ENCODE measurements at regions not wholly inside any gene's neighbourhood (a gene's known extent, or its start where the extent isn't known, plus 50 kb on each side); places are given as distances from the start of the nearest gene placed in this dataset.

DNA sequence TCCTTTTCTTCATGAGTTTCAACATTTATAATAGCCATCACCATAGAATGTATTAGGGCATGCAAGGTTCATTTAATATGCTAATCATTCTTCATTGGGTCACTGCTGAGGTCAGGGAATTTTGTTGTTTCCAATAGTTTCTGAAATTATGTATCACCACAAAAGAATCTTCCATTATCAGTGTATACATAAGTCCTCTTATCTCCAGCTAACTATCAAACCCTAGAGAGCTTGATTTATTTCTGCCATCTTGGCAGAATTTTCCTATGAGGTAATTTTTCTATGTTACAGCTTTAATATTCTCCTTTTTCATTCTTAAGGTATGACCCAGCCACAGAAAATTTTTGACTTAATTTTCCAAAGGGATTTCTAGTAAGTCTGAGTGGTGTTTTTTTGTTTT lies 415.0 kb upstream of the SLITRK1 start:
- TF ChIP-seq, protein P1, sequence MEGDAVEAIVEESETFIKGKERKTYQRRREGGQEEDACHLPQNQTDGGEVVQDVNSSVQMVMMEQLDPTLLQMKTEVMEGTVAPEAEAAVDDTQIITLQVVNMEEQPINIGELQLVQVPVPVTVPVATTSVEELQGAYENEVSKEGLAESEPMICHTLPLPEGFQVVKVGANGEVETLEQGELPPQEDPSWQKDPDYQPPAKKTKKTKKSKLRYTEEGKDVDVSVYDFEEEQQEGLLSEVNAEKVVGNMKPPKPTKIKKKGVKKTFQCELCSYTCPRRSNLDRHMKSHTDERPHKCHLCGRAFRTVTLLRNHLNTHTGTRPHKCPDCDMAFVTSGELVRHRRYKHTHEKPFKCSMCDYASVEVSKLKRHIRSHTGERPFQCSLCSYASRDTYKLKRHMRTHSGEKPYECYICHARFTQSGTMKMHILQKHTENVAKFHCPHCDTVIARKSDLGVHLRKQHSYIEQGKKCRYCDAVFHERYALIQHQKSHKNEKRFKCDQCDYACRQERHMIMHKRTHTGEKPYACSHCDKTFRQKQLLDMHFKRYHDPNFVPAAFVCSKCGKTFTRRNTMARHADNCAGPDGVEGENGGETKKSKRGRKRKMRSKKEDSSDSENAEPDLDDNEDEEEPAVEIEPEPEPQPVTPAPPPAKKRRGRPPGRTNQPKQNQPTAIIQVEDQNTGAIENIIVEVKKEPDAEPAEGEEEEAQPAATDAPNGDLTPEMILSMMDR (conservative IDR thresholded peaks at IDR 0.05; ENCODE audit: low read depth, low read length), result no peak
- TF ChIP-seq EZH2phosphoT487 (IDR thresholded peaks at IDR 0.05; ENCODE audit: borderline replicate concordance, low read length), result no peak
